Chondrocyte (in vitro differentiated cells): ENCODE measurements at regions not wholly inside any gene's neighbourhood (a gene's known extent, or its start where the extent isn't known, plus 50 kb on each side); places are given as distances from the start of the nearest gene placed in this dataset.
A peak's percentile ranks its signal among the peaks of the same experiment; 100 is the strongest.

Experiments
- DNase-seq: peaks from one replicate; pipeline ENCODE4 v3.0.0; 2021; ENCODE audit warnings: mixed read lengths, low spot score
- H3K27ac Mint-ChIP-seq: one replicate; pipeline ENCODE4 v1.8.0; 2021; ENCODE audit warnings: mild to moderate bottlenecking, moderate library complexity, mixed read lengths; ENCODE audit not compliant: unreplicated experiment
- H3K27me3 Mint-ChIP-seq: 2 replicates; pipeline ENCODE4 v1.8.0; 2021; ENCODE audit warnings: low read depth, mixed read lengths
- H3K36me3 Mint-ChIP-seq: 2 replicates; pipeline ENCODE4 v1.8.0; 2021; ENCODE audit warnings: low read depth, mixed read lengths
- H3K4me1 Mint-ChIP-seq: 2 replicates; pipeline ENCODE4 v1.8.0; 2021; ENCODE audit warnings: low read depth, mild to moderate bottlenecking, mixed read lengths
- H3K4me3 Mint-ChIP-seq: one replicate; pipeline ENCODE4 v1.8.0; 2021; ENCODE audit warnings: mild to moderate bottlenecking, moderate library complexity, mixed read lengths; ENCODE audit not compliant: unreplicated experiment
- H3K9me3 Mint-ChIP-seq: 2 replicates; pipeline ENCODE4 v1.8.0; 2021; ENCODE audit warnings: low read depth, mixed read lengths
- CTCF ChIP-seq: fragments of 200-600 bp; sonication (generic); IDR thresholded peaks from 2 replicates; pipeline ENCODE4 v1.5.0; 2021; ENCODE audit warnings: antibody characterized with exemption, mild to moderate bottlenecking, moderate library complexity

DNA sequence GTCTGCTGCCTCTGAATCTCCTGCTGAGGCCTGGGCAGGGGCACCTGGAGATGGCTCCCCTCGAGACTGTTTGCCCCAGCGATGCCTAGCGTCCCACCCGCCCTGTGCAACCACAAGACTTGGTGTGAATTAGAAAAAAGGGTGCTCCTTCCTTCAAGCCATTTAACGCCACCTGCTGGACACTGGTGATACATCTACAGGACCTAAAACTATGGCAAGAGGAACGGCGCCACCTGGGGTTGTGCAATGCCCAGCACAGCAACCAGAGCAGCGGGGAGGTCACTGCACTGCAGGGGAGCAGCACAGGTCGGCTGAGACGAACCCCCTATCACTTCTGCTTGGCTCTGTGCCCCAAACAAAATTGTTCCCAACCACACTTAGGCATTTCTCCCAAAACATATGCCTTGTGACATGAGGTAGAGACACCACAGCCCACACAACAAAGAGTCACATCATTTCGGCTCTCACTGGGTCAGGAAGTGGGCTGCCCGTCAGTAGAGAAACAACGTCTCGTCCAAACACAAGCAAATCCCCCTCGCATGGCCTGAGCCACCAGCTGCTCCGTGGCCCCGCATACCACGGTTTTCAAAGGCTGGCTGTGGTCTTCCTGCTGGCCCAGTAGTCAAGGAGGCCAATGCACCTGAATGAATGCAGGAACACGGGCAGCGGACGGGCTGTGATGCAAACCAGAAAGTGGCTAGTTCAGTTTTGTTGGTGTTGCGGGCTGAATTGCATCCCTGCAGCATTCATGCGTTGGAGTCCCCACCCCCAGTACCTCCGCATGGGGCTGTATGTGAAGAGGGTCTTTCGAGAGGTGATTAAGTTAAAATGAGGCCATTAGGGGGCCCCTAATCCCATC is 171.9 kb downstream of the SHANK2 start:
- peaks cover 5% of the 10 kb centered on the region for H3K9me3 Mint-ChIP-seq
- peak; percentile 82 for TF ChIP-seq CTCF
- no peak overlapping the region for H3K4me3 Mint-ChIP-seq
- peaks cover 2% of the 10 kb centered on the region for H3K36me3 Mint-ChIP-seq
- no peaks in the 10 kb centered on the region for H3K4me1 Mint-ChIP-seq
- peaks cover 17% of the 10 kb centered on the region for H3K27me3 Mint-ChIP-seq
- DNase-seq = peak; percentile 58
- H3K27ac Mint-ChIP-seq = no peak overlapping the region

- H3K4me3 Mint-ChIP-seq = no peak overlapping the region
- no peak overlapping the region for H3K27ac Mint-ChIP-seq
- no peak for DNase-seq
- H3K4me1 Mint-ChIP-seq = no peaks in the 10 kb centered on the region
- no peak for TF ChIP-seq CTCF
- H3K9me3 Mint-ChIP-seq = peaks cover 5% of the 10 kb centered on the region
- H3K27me3 Mint-ChIP-seq = peaks cover 17% of the 10 kb centered on the region
- H3K36me3 Mint-ChIP-seq = peaks cover 2% of the 10 kb centered on the region
Observed at GRCh38 chr11:71079795-71080194, 172.6 kb downstream of the SHANK2 start.

DNA sequence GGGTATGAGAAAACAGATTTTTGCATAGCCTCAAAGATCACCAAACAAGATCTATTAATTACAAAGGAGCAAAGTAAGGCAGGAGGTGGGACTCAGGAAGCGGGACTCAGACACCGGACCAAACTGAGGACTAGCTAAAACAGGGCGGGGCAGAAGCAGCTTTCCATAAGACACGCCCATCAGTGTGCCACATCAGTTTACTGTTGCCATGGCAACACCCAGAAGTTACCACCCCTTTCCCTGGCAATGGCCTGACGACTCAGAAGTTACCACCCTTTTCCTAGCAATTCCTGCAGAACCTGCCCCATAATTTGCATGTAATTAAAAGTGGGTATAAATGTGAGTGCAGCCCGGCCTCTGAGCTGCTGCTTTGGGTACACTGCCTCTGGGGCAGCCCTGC is 173.9 kb downstream of the SHANK2 start:
- Mint-ChIP-seq H3K27ac (no peak overlapping the region), H3K27me3 (peaks cover 17% of the 10 kb centered on the region), H3K4me3 (no peak overlapping the region), H3K36me3 (peaks cover 2% of the 10 kb centered on the region), H3K4me1 (no peaks in the 10 kb centered on the region), H3K9me3 (peaks cover 5% of the 10 kb centered on the region)
- no peak for TF ChIP-seq CTCF
- peak; percentile 15 for DNase-seq

DNA sequence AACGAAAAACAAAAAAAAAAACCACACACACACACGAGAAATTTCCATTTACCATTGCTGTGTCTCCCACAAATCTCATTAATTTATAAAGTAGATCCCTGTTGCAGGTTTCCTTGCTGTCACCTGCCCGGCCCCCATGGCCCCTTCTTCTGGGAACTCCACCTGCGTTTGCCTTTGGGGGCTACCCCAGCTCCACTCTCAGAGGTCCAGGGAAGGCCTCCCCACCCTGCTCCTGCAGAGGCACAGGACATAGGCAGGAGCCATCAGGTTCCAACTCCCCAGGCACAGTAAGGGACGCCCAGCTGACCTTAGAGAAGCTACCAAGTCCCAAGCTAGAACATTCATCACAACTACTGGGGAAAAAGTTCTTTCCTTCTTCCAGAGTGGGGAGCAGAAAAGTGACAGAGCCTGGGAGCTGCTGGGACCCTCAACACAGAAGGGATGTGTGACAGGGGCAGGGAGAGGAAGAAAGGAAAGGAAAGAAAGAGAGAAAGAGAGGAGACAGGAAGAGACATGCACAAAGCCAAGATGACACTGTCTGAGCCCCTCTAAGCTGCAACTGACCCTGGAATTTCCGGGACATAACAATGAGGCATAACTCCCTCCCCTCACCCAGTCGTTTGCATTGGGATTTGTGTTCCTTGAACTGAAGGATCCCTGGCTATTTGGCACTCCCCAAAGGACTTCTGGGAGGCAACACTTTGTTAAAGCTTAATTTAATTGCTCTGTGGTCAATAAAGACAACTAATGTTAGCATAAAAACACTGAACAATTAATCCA is 175.7 kb downstream of the SHANK2 start:
- no peak overlapping the region for H3K4me3 Mint-ChIP-seq
- peaks cover 21% of the 10 kb centered on the region for H3K27me3 Mint-ChIP-seq
- peak; percentile 61 for DNase-seq
- no peak overlapping the region for H3K27ac Mint-ChIP-seq
- H3K9me3 Mint-ChIP-seq = peaks cover 5% of the 10 kb centered on the region
- H3K4me1 Mint-ChIP-seq = no peaks in the 10 kb centered on the region
- TF ChIP-seq CTCF = no peak
- H3K36me3 Mint-ChIP-seq = peaks cover 2% of the 10 kb centered on the region

DNA sequence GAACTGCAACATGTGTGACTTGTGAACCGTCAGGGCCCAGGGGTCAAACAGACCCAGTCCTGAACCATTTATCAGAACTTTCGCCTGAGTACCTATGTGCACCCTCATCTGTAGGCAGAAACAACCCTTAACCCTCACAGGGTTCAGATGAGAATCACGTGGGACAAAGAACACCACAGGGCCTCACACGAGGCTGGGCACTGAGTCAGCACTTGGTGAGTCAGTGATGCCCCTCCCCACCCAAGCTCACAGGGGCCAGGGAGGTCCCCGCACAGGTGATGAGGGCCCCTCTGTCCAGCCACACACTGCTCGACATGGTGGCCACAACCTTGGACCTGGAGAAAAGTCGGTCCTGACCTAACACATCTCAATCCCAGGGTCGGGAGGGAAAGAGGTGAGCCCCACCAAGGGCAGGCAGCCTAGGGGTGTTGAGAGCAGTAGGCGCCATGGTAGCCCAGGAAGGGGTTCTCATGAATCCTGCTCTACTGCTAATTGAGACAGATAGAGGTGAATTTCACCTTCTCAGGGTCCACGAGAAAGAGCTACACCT is 176.4 kb downstream of the SHANK2 start:
- no peaks in the 10 kb centered on the region for H3K4me1 Mint-ChIP-seq
- H3K9me3 Mint-ChIP-seq = peaks cover 5% of the 10 kb centered on the region
- peaks cover 29% of the 10 kb centered on the region for H3K27me3 Mint-ChIP-seq
- H3K36me3 Mint-ChIP-seq = peaks cover 2% of the 10 kb centered on the region
- peak; percentile 57 for DNase-seq
- no peak overlapping the region for H3K4me3 Mint-ChIP-seq
- H3K27ac Mint-ChIP-seq = peak overlapping the region; percentile 65
- no peak for TF ChIP-seq CTCF
